Left lung (tissue), 4 donors: ENCODE measurements at regions not wholly inside any gene's neighbourhood (a gene's known extent, or its start where the extent isn't known, plus 50 kb on each side); places are given as distances from the start of the nearest gene placed in this dataset.

Source experiments
- ATAC-seq: fragments of 200-7000 bp; cut with Tn5 transposase; one replicate; pipeline ENCODE4 v1.9.1; 2020; ENCODE audit warnings: moderate library complexity
- DNase-seq, 4 donors: peaks; one replicate each; pipeline ENCODE4 v3.0.0-alpha.2; 2013 to 2020
- H3K27ac ChIP-seq, 2 donors: fragments of 200-600 bp; sonication (generic) in 1 of 2; one replicate each; pipeline versions ENCODE4 v1.5.0 to v1.8.0; 2020 to 2021
- H3K27me3 ChIP-seq, 2 donors: fragments of 200-600 bp; sonication (generic) in 1 of 2; one replicate each; pipeline versions ENCODE4 v1.5.0 to v1.8.0; 2020 to 2021
- H3K36me3 ChIP-seq, 2 donors: fragments of 200-600 bp; sonication (generic) in 1 of 2; one replicate each; pipeline versions ENCODE4 v1.5.0 to v1.8.0; 2020 to 2021
- H3K4me1 ChIP-seq, 2 donors: fragments of 200-600 bp; one replicate each; pipeline ENCODE4 v1.8.0; 2021
- H3K4me3 ChIP-seq, 2 donors: fragments of 200-600 bp; sonication (generic) in 1 of 2; one replicate each; pipeline versions ENCODE4 v1.5.0 to v1.8.0; 2020 to 2021; ENCODE audit warnings: mild to moderate bottlenecking in 1 of 2
- H3K9me3 ChIP-seq, 2 donors: fragments of 200-600 bp; sonication (generic) in 1 of 2; one replicate each; pipeline versions ENCODE4 v1.5.0 to v1.8.0; 2020 to 2021
- CTCF ChIP-seq, 2 donors: fragments of 200-600 bp; sonication (generic) in 1 of 2; IDR thresholded peaks; one replicate each; pipeline versions ENCODE4 v1.5.0 to v1.8.0; 2021; ENCODE audit warnings: antibody characterized with exemption in 2 of 2
- intact Hi-C, 2 donors: fragments of 100-400 bp; cut with DNase I; formaldehyde crosslinking; loops; one replicate each; pipeline versions ENCODE4 v1.11.2 to v1.14.2; 2022
- donor health status: DM: no; HTN: yes; CAD: no.
- donor health status: DM: no; HTN: no; CAD: no.

- Histone ChIP-seq H3K27me3 (no peaks in the 10 kb centered on the region), H3K9me3 (no peaks in the 10 kb centered on the region), H3K36me3 (no peaks in the 10 kb centered on the region), H3K4me1 (no peaks in the 10 kb centered on the region), H3K4me3 (no peak overlapping the region), H3K27ac (no peak overlapping the region)
- DNase-seq, result no peak
- intact Hi-C loops, result no loop called here
- no peak for TF ChIP-seq CTCF (IDR thresholded peaks at IDR 0.05)
- ATAC-seq, result no peak
Observed at GRCh38 chr13:59371229-59371628, 792.5 kb downstream of the DIAPH3 start.

GRCh38 chr13:59373341-59373740 is 790.4 kb downstream of the DIAPH3 start:
- ATAC-seq (no peak), DNase-seq (no peak)
- no peaks in the 10 kb centered on the region for H3K36me3 ChIP-seq
- no peak overlapping the region for H3K4me3 ChIP-seq
- H3K4me1 ChIP-seq, result no peaks in the 10 kb centered on the region
- no peak for TF ChIP-seq CTCF (IDR thresholded peaks at IDR 0.05)
- peak overlapping the region in 1 of 2 donors; percentile 1 for H3K27ac ChIP-seq
- peaks cover 0 to 3% of the 10 kb centered on the region in 2 donors for H3K9me3 ChIP-seq
- intact Hi-C loops, result no loop called here
- no peaks in the 10 kb centered on the region for H3K27me3 ChIP-seq

GRCh38 chr13:59374691-59375090 is 789.0 kb downstream of the DIAPH3 start:
- no peaks in the 10 kb centered on the region for H3K4me1 ChIP-seq
- H3K27ac ChIP-seq, result no peak overlapping the region
- peaks cover 0 to 3% of the 10 kb centered on the region in 2 donors for H3K9me3 ChIP-seq
- ATAC-seq, result no peak
- intact Hi-C loops, result no loop called here
- no peaks in the 10 kb centered on the region for H3K27me3 ChIP-seq
- no peaks in the 10 kb centered on the region for H3K36me3 ChIP-seq
- no peak for DNase-seq
- no peak overlapping the region for H3K4me3 ChIP-seq
- TF ChIP-seq CTCF (IDR thresholded peaks at IDR 0.05), result no peak

GRCh38 chr13:59384154-59384553 is 779.6 kb downstream of the DIAPH3 start:
- intact Hi-C loops, result no loop called here
- DNase-seq, result no peak
- Histone ChIP-seq H3K4me3 (no peak overlapping the region), H3K4me1 (no peaks in the 10 kb centered on the region), H3K9me3 (peaks cover 0 to 9% of the 10 kb centered on the region in 2 donors), H3K27me3 (no peaks in the 10 kb centered on the region), H3K36me3 (no peaks in the 10 kb centered on the region), H3K27ac (peak overlapping the region in 1 of 2 donors; percentile 1)
- ATAC-seq, result no peak
- no peak for TF ChIP-seq CTCF (IDR thresholded peaks at IDR 0.05)

GRCh38 chr13:59391696-59392095 is 772.0 kb downstream of the DIAPH3 start:
- Histone ChIP-seq H3K9me3 (peaks cover 0 to 5% of the 10 kb centered on the region in 2 donors), H3K4me3 (no peak overlapping the region), H3K27me3 (no peaks in the 10 kb centered on the region), H3K36me3 (no peaks in the 10 kb centered on the region), H3K4me1 (peaks cover 0 to 3% of the 10 kb centered on the region in 2 donors), H3K27ac (peak overlapping the region in 1 of 2 donors; percentile 42)
- DNase-seq (peak in 3 of 4 donors; percentile 35 to 76 (median 52)), ATAC-seq (peak; percentile 97)
- peak; percentile 69 to 75 for TF ChIP-seq CTCF (IDR thresholded peaks at IDR 0.05)
- intact Hi-C loops, result loop anchor here in 1 of 2 donors (5.0 kb wide), 1 partner anchor 286 kb away; no protein-coding TSS in a partner anchor
